ENCODE measurements at regions not wholly inside any gene's neighbourhood (a gene's known extent, or its start where the extent isn't known, plus 50 kb on each side); places are given as distances from the start of the nearest gene placed in this dataset.
"Not testable (repeated sequence)": the region's sequence is repeated elsewhere in the genome, so short reads cannot be mapped to it uniquely, and the experiment has no call there.

DNA sequence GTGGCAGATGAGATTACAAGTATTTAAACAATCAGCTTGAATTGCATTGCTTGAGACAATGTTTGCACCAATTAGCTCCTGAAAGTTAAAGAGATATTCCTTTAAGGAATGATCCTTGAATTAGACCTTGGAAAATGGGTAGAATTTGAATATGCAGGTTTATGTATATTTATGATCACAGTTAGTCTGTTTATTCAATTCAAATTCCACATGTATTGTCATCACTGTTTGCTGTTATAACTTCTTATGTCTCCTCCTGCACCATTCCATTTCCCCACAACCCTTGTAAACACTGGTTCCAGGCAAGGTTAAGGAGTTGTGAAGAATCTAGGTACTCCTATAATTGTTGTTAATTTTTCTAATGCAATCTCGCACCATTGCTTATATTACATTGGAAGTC lies 518.2 kb upstream of the PBX1 start:
- DNase-seq: peak; percentile 16

DNA sequence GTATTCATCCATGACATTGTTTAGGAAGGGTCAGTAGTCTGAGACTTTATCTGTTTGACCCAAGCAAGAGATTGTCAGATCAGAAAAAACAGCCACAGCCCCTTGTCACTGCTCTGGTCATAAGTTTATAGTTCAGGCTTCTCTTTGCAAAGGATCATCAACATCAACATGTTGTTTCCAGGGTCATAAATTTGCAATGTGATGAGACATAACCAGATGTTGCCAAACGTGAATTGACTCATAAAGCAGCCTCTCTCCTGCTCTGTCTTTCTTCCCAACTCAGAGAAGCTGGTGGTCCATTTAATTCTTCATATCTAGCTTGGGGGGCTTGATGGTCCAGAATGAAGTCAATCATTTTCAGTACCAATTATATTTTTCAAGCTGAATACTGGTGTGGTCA lies 507.2 kb upstream of the PBX1 start:
- no peak for DNase-seq

GRCh38 chr1:164054331-164054730 lies 504.7 kb upstream of the PBX1 start:
- DNase-seq: no peak

- DNase-seq: no peak
Measured at GRCh38 chr1:164058198-164058597, 500.8 kb upstream of the PBX1 start.

DNA sequence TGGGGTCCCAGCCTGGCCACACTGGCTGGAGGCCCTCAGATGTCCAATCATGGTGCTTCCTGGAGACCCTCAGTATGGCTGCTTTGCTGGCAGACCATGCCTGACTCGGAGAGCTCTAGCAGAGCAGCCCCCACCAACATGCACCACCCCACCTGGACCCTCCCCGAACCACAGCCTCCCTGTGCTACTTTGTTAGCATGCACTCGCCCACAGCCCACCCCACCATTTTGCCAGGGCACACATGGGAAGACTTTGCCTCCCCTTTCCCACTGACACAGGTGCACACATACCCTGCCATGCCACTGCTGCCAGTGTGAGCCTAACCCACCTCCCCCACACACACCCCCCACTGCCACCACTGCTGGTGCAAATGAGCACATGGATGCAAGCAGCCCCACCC lies 497.5 kb upstream of the PBX1 start:
- no peak for DNase-seq

GRCh38 chr1:164064501-164064900 lies 494.5 kb upstream of the PBX1 start:
- DNase-seq: no peak

- DNase-seq: no peak
Measured at GRCh38 chr1:164071288-164071687, 487.7 kb upstream of the PBX1 start.

DNA sequence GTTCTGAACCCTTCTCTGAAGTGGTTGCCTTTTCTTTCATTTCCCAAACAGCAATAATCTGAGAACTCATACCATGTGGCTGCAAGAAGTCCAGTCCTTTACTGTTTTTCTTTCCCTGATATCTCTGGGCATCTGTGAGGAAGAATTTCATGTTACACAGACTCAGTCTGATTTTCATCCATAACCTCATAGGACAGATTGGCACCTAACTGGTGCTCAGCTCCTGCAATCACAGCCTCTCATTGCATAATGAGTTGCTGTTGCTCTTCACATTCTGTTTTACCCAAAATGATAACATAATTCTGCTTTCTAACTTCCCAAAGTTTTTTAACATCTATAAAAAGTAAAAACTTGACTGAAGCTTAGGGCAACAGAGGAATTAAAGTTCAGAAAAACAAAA lies 472.2 kb upstream of the PBX1 start:
- no peak for DNase-seq

- DNase-seq: no peak
Measured at GRCh38 chr1:164087906-164088453, 471.0 kb upstream of the PBX1 start.

- no peak for DNase-seq
Measured at GRCh38 chr1:164092603-164093353, 466.2 kb upstream of the PBX1 start.

DNA sequence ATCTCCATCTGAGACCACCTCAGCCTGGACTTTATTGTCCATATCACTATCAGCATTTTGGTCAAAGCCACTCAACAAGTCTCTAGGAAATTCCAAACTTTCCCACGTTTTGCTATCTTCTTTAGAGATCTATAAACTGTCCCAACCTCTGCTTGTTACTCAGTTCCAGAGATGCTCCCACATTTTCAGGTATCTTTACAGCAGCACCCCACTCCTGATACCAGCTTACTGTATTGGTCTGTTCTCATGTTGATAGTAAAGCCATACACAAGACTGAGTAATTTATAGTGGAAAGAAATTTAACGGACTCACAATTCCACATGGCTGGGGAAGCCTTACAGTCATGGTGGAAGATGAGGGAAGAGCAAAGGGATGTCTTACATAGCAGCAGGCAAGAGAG lies 465.4 kb upstream of the PBX1 start:
- DNase-seq: no peak

- no peak for DNase-seq
Measured at GRCh38 chr1:164101802-164102201, 457.2 kb upstream of the PBX1 start.

DNA sequence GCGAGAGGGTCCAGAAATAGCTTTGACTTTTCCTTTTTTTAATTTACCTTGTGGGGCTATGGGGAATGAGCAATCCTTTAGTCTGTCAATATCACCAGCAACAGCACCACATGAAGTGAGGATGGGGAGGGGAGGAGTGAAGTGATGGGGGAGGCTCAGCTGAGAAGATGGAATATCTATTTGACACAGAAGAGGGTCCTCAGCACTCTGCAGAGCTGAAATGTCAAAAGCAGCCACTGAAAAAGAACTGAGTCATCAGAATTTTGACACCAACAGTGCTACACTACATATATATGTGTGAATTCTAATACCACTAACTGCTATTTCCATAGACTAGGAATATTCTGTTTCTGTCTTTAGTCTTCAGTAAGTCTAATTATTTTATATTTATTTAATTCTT lies 427.0 kb upstream of the PBX1 start:
- DNase-seq: no peak

- peak; percentile 96 for DNase-seq
Measured at GRCh38 chr1:164137273-164137925, 421.6 kb upstream of the PBX1 start.

DNA sequence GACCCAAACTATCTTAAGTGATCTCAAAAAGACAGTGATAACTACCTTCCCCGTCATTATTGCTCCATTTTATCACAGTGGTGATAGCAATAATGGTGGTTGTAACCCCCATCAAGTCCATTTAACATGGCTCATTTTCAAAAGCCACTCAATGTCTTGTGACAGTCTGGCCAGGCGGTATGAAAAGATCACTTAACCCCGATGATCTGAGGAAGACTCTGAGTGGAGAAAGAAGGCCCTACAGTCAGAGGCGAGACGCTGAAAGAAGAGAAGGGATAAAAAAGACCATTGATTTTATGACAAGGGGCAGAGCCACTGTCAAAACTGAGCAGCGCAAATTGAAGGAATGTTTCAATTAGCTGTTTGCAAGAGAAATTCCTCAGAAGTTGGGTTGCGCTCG lies 417.2 kb upstream of the PBX1 start:
- DNase-seq: no peak

DNA sequence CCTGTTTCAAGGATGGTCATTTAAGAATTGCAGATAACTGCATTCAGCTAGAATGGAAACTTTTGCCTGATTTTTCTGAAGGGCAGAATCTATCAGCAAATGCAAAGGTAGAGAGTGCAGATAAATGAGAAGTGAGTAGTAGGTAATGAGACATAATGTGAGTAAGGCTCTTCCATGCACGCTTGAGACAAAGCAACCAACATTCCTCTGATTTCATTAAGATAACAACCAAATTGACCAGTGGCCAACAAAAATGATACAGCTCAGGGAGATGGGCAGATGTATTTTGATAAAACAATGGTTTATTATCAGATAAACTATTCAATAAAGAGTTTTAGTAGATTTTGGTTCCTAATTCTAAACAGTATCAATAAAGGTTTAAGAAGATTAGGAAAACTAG lies 404.4 kb upstream of the PBX1 start:
- no peak for DNase-seq

DNA sequence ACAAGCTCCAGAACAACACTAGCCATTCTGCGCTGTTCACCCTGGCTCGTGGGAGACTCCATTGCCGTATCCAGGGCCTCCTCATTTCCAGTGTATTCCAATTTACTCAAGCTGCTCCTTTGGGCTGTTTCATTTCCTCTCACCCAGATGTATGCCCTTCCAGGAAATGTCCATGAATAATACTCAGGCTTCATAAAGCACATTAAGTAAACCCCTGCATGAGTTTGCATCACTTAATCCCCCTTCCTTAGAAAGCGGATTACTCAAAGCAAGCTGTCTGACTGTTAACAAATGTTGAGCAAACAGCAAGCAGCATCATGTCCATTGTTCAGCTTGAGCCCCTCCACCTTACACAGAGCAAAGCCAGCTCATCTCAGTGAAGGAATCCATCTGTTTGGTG lies 403.6 kb upstream of the PBX1 start:
- peak; percentile 26 for DNase-seq

- DNase-seq: no peak
Measured at GRCh38 chr1:164163289-164163849, 395.6 kb upstream of the PBX1 start.

GRCh38 chr1:164165466-164165865 lies 393.5 kb upstream of the PBX1 start:
- DNase-seq: no peak

DNA sequence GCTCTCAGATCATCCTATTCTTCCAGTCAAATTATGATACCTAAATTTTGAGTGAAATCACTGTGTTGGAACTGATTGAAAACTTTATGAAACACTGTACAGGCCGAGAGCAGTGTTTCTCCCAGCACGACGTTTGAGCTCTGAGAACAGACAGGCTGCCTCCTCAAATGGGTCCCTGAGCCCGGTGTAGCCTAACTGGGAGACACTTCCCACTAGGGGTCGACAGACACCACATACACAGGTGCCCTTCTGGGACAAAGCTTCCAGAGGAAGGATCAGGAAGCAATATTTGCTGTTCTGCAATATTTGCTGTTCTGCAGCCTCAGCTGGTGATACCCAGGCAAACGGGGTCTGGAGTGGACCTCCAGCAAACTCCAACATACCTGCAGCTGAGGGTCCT lies 392.5 kb upstream of the PBX1 start:
- not testable (repeated sequence) for DNase-seq

- no peak for DNase-seq
Measured at GRCh38 chr1:164177118-164177517, 381.9 kb upstream of the PBX1 start.

DNA sequence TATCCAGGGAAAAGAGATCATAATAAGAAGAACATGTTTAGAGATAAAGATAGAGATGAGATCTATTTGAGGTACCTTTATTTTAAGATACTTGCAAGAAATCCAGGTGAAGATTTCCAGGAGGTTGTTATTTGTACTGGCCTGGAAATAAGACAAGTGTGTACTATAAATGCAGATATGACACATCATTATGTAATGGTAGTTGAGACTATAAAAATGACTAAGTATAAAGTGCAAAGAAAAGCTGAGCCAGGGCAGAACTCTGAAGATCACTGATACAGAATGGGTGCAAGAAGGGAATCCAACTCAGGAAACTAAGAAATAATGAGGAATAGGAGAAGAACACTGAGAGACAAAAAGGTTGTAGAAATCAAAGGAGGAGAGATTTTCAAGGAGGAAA lies 378.2 kb upstream of the PBX1 start:
- DNase-seq: no peak

DNA sequence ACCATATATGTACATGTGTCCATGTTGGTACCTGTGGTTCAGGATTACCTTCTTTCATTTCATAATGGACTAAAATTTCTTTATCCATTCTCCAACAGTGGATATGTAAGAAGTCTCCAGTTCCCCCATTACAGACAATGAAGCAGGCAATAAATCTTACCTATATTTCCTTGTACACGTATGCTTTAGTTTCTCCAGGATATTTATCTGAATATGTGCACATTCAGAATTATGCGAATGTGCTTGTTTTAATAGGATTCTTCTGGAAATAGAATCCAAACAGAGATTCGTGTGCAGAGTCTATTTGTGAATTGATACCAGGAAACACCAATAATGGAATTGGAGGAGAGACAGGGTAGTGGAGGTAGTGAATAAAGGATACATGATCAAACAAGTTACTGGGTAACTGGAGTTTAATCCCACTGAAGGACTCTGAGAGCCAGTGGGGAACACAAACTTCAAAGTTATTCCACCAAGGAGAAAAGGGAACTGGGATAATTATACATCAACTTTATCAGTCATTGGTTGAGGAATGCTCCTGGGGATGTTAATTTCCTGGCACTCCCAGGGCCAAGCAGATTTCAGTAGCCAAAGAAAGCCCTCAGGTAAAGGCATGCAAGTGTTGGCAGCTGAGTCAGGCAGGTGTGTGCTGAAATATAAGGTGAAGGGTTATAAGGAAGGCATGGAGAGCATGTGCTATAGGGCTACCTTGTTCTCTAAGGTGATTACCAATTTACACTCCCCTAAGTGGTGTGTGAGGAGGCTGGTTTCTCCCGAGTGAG lies 374.9 kb upstream of the PBX1 start:
- DNase-seq: no peak
